GM19452 (cell line): ENCODE measurements at regions not wholly inside any gene's neighbourhood (a gene's known extent, or its start where the extent isn't known, plus 50 kb on each side); places are given as distances from the start of the nearest gene placed in this dataset.
"Not testable (repeated sequence)": the region's sequence is repeated elsewhere in the genome, so short reads cannot be mapped to it uniquely, and the experiment has no call there.

Source experiments
- ATAC-seq: cut with Tn5 transposase; IDR thresholded peaks from one replicate; pipeline ENCODE4 v1.9.1; 2021; ENCODE audit not compliant: unreplicated experiment

DNA sequence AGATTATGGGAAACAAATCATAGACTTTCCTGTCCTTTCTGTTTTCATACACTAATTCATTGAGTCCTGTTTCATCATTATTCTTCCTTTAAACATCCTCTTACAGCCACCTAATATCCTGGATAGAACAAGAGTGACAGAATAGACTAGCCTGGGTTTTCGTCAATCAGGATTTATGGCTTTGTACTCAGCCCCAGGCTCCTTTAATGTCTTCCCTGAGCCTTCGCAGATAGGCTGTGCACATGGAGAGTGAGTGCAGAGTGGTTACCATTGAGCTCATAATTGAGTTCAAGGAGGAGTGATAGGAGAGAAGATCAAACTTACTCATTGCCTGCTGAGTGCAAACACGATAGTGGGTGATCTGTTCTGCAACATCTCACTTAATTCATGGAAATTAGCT, 304.9 kb downstream of the TDRD3 start:
- no peak for ATAC-seq

DNA sequence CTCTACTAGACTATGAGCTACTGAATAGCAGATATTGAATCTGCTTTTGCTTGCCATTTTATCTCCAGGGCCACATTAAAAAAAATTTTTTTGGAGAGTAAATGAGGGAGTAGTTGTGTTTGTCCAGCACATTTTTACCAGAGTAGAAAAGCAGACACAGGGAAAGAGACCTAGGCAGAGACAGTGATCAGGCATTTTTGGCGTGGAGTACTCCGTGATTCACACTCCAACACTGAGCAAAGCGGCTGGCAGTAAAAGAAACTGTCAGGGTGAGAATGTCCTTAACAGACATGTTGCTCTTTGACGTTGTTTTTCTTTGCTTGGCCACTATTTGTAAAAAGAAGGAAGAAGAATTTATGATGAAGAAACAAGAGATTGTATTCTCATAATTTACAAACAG, 304.0 kb downstream of the TDRD3 start:
- ATAC-seq, result no peak

GRCh38 chr13:60699636-60700035, 302.6 kb downstream of the TDRD3 start:
- no peak for ATAC-seq

- ATAC-seq, result no peak
These were observed 299.6 kb downstream of the TDRD3 start for GRCh38 chr13:60696602-60697001.

DNA sequence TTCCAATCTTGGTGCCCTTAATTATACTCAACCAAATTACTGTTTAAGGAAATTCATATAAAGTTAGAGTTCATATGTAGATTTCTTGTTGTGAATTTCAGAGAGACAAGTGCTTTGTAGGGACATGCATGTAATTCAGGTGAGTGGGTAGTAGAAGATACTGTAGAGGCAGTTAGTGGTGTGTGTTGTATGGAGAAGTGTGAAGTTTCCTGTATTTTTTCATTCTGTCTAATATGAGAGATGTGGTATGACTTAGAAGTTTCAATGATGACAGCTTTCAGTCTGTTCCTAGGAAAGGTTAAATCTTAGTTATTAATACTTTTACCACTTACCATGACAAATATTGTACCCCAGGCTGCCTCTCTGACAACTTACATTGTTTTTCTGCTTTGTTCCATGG, 294.2 kb downstream of the TDRD3 start:
- no peak for ATAC-seq

DNA sequence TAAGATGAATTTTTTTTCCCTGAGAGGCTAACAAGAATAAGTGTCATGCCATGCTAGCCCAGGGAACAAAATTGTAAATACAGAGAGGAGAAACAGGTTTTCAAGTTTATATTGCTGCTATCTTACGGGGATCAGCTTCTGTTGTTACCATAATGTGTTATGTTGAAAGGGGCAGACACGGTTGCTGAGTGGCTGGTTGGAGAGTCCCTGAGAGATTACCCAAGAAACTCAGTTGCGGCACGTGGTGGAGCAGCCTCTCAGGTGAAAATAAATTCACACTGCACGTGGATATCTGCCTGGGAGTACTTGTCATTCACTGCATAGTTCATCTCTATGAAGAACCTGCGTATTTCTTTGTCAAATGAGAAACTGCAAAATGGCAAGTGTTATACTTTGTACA, 293.6 kb downstream of the TDRD3 start:
- no peak for ATAC-seq

GRCh38 chr13:60689571-60689970, 292.6 kb downstream of the TDRD3 start:
- no peak for ATAC-seq

DNA sequence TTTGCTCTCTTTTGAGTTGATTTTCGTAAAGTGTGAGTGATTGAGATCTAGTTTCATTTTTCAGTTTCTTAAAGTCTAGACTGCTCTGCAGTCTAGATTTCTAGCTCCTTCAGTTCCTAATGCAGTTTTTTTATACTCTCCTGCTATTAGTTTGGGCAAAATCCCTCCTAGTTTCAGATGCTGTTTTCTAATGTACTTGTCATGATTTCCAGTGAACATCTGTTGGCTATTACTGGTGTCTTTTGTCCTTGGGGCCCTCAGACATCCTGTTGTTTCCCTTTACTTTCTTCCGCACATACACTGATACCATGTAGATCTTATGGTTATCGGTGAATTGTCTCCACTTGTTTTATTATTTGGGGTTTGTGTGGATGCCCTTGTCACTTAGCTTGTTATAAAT, 292.1 kb downstream of the TDRD3 start:
- ATAC-seq, result no peak

DNA sequence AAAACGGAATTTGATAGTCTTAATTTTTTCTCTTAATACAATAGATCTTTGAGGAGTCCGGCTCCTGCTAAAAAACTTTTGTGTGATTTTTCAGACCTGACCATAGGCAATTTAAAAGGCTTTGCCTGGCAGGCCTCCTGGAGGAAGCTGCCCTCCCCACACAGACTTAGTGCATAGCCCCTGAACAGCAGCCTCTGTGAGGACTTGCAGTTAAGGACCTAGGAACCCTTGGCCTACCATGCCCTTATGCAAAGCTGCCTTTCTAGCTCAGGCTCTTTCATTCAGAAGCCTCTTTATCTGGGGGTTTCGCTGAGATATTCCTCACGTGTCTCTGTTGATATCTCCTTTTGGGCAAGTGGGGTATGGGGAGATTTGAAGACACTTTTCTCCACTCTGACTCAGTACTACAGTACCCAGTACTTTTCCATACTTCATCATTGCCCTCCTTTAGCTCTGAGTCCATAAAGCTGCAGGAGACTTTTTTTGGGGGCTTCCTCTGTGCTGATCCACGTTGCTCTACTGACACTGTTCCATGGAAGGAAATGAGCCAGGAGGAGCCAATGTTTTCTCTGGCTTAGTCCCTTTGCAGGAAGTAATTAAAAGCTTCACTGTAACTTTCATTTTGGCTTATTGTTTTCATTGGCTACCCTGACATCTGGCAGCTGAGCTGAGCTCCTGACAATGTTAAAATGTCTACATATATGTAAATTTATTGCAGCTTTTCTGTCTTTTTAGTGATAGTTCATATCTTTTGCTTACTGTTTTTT, 283.1 kb downstream of the TDRD3 start:
- no peak for ATAC-seq

DNA sequence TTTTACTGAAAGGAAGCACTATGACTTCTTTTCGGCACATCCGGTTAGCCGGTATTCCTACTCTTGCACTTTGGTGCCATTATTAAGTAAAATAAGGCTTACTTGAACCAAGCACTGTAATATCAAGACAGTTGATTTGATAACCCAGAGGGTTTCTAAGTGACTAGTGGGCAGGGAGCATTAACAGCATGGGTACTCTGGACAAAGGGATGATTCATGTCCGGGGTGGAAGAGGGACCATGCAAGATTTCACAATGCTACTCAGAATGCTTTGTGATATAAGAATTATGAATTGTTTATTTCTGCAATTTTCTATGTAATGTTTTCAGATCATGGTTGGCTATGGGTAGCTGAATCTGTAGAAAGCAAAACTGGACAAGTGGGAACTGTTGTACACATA, 282.1 kb downstream of the TDRD3 start:
- no peak for ATAC-seq

- no peak for ATAC-seq
These were observed 274.4 kb downstream of the TDRD3 start for GRCh38 chr13:60671386-60671785.

DNA sequence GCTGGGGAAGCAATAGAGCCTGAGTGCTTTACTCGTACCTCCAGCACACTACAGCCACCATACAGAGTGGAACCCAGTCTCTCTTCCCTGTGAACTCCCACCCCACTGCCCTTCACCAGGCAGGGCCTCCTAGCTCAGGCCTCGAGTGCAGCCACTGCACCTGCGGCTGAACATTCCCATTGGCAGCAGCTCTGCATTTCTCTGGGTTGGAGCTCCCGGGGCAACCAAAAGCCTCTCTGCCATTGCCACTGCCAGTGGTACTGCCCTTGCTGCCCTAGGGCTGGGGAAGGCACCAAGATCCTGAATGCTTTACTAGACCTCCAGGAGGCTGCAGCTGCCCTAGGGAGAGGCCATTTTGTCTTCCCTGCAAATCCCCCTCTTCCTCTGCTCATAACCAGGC, 266.8 kb downstream of the TDRD3 start:
- no peak for ATAC-seq

DNA sequence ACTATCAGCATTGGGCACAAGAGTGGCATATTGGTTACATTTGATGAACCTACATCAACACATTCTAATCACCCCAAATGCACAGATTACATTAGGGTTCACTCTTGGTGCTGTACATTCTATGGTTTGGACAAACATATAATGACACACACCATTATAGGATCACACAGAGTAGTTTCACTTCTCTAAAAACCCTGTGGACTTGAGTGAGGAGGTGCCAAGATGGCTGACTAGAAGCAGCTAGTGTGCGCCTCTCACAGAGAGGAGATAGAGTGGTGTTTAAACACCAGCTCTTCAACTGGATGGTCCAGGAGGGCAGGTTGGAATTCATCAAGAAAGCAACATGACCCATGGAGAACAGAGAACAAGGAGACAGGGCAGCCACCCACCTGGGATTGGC, 265.6 kb downstream of the TDRD3 start:
- no peak for ATAC-seq

DNA sequence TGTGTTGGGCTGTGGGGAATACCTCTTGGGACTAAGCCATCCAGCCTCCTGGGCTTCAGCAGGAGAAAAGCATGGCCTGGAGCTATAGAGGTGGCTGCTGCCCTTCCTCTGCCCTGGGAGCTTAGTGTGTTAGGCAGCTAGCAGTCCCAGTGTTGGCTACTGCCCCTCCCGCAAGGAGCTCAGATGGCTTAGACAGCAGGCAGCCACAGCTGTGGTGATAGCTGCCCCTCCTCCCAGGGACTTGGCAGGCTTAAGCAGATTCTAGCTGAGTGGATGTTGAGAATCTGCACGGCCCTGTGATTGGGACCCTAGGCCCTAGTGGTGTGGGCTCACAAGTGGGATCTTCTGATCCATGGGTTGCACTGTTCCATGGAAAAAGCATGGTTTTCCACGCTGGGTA, 264.5 kb downstream of the TDRD3 start:
- no peak for ATAC-seq

DNA sequence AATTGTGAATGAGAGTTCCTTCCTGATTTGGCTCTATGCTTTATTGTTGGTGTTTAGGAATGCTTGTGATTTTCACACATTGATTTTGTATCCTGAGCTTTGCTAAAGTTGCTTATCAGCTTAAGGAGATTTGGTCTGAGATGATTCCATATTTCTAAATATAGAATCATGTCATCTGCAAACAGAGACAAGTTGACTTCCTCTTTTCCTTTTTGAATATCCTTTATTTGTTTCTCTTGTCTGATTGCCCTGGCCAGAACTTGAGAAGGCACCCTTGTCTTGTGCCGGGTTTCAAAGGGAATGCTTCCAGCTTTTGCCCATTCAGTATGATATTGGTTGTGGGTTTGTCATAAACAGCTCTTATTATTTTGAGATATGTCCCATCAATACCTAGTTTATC, 260.6 kb downstream of the TDRD3 start:
- not testable (repeated sequence) for ATAC-seq

GRCh38 chr13:60655256-60655655, 258.2 kb downstream of the TDRD3 start:
- no peak for ATAC-seq

DNA sequence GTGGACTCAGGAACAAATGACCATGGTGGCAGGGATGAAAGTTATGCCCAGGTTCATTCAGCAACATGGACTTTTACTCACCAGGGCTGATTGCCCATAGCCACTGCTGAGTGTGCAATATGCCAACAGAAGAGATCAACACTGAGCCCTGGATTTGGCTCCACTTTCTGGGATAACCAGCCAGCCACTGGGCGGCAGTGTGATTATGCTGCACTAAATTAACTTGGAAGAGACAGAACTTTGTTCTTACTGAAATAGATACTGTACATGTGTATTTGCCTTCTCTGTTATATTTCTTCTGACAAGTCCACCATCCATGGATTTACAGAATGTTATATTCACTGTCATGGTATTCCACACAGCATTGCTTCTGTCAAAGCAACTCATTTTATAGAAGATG, 257.4 kb downstream of the TDRD3 start:
- no peak for ATAC-seq

DNA sequence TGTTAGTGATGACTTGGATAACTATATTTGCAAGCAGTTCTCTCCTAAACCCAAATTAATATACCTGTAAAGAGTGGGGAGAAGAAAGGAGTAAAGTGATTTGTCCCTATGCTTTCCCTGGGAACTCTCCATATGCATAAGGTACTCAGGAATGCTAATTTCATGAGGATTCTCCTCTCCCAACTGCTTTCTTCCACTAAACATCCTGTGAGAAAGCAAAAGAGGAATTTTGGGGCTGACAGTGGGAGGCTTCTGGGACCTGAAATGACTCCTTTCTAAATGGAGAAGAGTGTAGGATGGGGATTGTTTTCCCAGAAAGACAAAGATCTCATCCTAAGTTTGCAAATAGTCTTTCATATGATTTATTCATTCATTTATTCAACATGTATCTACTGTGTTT, 250.5 kb downstream of the TDRD3 start:
- no peak for ATAC-seq

DNA sequence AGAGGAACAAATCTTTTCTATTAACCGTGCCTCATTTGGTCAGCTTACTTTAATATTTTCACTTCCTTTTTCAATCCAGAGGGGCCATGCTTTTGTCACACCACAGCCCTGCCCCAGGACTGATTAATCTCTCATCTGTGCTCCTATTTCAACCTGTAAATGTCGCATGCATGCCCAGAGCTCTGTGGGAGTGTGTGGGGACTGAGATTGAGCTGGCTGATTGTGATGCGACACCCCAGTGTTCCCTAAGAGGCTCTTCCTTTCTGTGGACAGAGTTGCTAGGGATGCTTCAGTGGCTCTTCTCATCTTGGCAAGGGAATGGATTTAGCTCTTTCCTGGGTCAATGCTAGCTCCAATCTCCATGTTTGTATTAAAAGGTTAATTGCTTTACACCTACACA, 249.6 kb downstream of the TDRD3 start:
- ATAC-seq, result no peak

GRCh38 chr13:60645676-60646075, 248.7 kb downstream of the TDRD3 start:
- peak; percentile 64 for ATAC-seq

GRCh38 chr13:60642552-60642951, 245.5 kb downstream of the TDRD3 start:
- ATAC-seq, result no peak

DNA sequence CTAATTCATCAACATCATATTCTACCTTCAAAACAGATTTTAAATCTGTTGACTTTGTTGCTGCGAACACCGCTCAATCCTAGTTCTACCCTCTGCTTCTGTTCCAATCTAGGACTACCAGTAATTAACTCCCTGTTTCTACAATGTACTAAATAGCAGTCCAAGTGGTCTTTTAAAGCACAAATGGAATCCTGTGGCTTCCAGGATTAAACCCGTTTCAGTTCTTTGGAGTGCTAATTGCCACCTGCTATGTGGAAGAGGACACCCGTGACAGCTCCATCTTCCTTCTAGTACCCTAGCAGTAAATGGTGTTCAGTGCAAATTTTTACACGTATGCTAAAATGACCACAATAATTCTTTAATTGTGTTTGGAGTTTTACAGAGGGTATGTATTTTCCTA, 232.1 kb downstream of the TDRD3 start:
- ATAC-seq, result no peak

GRCh38 chr13:60627071-60627686, 230.2 kb downstream of the TDRD3 start:
- no peak for ATAC-seq
